AG04450 (cell line): ENCODE measurements at regions not wholly inside any gene's neighbourhood (a gene's known extent, or its start where the extent isn't known, plus 50 kb on each side); places are given as distances from the start of the nearest gene placed in this dataset.

ENCODE experiments used
- CTCF ChIA-PET: fragments of 300-600, 350-600 bp; formaldehyde crosslinking; extraction: SDS; loops from one replicate; lab custom pipeline; 2022; ENCODE audit warnings: antibody characterized with exemption, inconsistent platforms; lab: Charles Lee
- POLR2A ChIA-PET: fragments of 350-600 bp; formaldehyde crosslinking; extraction: SDS; loops from one replicate; lab custom pipeline; 2021; ENCODE audit warnings: antibody characterized with exemption, inconsistent platforms; lab: Yijun Ruan, JAX
- DNase-seq: peaks from one replicate; pipeline ENCODE4 v3.0.0-alpha.2; 2011; ENCODE audit warnings: low read depth, low spot score
- H3K27ac ChIP-seq: one replicate; pipeline ENCODE4 v1.5.1; 2012; ENCODE audit warnings: low read depth, low read length, control low read depth
- H3K27me3 ChIP-seq: one replicate; pipeline ENCODE4 v1.6.0; 2012; ENCODE audit warnings: low read length; ENCODE audit not compliant: control insufficient read depth, insufficient read depth
- H3K4me3 ChIP-seq: 2 replicates; pipeline ENCODE4 v1.5.1; 2011; ENCODE audit warnings: mild to moderate bottlenecking, low read depth, low read length, control low read depth
- H3K9me3 ChIP-seq: 2 replicates; pipeline ENCODE4 v1.5.1; 2012; ENCODE audit warnings: low read length; ENCODE audit not compliant: control insufficient read depth, insufficient read depth
- TF ChIP-seq, protein P1 (sequence below): IDR thresholded peaks from 2 replicates; pipeline ENCODE4 v1.5.1; 2011; ENCODE audit warnings: low read depth, low read length, control low read depth, inconsistent platforms

DNA sequence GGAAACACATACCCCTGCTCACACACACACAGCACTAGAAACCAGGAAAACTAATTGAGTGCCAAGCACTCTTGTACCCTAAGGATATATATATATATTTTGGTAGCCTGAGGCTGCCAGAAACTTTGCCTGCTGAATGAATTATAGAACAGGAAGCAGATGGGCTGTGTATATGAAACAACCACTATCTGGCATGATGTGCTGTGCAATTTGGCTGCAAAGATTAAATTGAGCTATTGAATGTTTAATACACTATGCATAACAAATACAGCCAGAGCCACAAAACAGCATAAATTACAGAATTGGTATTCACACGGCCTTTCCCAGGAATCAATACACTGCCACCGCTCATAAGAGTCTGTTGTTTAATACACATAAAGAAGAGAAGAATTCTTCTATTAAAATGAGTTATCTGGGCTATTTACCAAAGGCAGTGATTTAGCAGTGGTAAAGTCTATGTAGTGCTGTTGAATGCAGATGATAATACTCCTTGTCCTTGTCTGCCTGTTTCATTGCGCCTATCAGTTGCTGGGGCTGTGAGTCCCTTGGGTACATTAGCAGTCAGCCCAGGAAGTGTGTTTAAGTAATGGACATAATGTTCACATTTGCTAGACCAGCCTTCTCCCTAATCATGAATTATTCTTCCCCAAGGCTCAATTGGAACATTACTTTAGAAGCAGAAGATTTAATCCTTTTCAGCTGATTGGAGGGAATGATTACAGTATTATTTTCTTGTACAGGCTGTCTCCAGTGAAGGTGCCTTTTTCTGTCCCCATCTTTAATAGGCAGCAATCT lies 294.3 kb downstream of the TLE1 start:
- Histone ChIP-seq H3K9me3 (no peaks in the 10 kb centered on the region), H3K27me3 (no peaks in the 10 kb centered on the region), H3K27ac (no peak overlapping the region), H3K4me3 (no peak overlapping the region)
- ChIA-PET POLR2A (interaction anchor here (0.6 kb wide), 1 partner anchor 458 kb away, joined by 4 read pairs; no protein-coding TSS in a partner anchor), CTCF (no interaction called here)
- TF ChIP-seq, protein P1, sequence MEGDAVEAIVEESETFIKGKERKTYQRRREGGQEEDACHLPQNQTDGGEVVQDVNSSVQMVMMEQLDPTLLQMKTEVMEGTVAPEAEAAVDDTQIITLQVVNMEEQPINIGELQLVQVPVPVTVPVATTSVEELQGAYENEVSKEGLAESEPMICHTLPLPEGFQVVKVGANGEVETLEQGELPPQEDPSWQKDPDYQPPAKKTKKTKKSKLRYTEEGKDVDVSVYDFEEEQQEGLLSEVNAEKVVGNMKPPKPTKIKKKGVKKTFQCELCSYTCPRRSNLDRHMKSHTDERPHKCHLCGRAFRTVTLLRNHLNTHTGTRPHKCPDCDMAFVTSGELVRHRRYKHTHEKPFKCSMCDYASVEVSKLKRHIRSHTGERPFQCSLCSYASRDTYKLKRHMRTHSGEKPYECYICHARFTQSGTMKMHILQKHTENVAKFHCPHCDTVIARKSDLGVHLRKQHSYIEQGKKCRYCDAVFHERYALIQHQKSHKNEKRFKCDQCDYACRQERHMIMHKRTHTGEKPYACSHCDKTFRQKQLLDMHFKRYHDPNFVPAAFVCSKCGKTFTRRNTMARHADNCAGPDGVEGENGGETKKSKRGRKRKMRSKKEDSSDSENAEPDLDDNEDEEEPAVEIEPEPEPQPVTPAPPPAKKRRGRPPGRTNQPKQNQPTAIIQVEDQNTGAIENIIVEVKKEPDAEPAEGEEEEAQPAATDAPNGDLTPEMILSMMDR = no peak
- no peak for DNase-seq

DNA sequence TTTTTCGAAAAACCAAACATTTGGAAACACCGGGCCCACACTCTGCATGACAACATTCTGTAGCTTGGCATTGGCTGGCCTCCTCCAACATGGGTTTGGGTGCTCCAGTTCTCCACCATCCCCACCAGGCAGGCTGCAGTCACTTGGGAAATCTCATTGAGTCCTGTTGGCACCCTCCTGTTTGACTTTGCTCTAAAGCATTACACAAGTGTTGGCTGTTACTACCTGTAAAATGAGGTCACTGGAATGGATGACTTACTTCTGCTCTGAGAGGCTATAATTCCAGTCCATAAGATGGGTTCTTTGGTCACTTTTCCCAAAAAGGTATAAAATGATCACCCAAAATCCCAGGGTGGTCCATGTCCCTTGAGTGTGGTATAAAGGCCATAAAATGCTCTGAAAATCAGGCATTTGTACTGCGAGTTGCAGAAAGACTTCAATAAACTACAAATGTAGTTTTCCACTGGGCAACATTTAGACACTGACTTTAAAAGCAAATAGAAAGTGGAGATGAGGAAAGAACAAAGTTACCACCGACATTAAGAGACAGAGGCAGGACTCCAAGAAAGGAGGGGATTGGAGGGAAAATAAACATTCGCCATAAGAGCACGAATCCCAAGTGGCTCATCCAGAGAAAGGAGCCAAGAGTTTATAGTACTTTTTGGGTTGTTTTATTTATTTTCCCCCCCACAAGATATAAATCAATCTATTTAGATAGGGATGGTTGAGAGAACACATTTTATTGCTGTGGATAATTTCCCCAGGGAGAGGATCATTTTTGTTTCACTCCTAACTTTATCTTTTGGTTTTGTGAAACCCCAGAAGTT lies 295.1 kb downstream of the TLE1 start:
- CTCF ChIA-PET = interaction anchor here (0.5 kb wide), 1 partner anchor 221 kb away, joined by 4 read pairs; no protein-coding TSS in a partner anchor
- H3K4me3 ChIP-seq = no peak overlapping the region
- H3K27me3 ChIP-seq = no peaks in the 10 kb centered on the region
- POLR2A ChIA-PET = no interaction called here
- no peaks in the 10 kb centered on the region for H3K9me3 ChIP-seq
- TF ChIP-seq, protein P1 = no peak
- H3K27ac ChIP-seq = no peak overlapping the region
- DNase-seq = no peak

DNA sequence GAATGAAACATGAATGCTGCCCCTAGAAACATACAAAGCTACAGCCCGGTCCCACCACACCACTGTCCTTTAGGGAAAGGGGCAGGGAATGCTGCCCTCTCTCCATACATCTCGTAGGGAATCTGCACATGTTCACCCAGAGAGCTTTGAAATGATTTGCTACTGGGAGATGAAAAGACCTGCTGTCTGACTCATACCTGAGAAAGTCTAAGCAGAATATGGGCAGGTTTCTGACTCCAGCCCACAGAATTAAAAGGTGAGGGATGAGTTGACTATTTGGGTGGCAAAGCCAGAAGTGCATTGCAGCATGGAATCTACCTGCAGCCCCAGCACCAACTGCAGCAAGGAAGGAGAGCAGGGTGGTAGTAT lies 297.9 kb downstream of the TLE1 start:
- DNase-seq = no peak
- Histone ChIP-seq H3K4me3 (no peak overlapping the region), H3K9me3 (no peaks in the 10 kb centered on the region), H3K27me3 (no peaks in the 10 kb centered on the region), H3K27ac (no peak overlapping the region)
- POLR2A ChIA-PET = no interaction called here
- CTCF ChIA-PET = interaction anchor here (0.6 kb wide), 1 partner anchor 141 kb away, joined by 10 read pairs; no protein-coding TSS in a partner anchor
- TF ChIP-seq, protein P1 = no peak

DNA sequence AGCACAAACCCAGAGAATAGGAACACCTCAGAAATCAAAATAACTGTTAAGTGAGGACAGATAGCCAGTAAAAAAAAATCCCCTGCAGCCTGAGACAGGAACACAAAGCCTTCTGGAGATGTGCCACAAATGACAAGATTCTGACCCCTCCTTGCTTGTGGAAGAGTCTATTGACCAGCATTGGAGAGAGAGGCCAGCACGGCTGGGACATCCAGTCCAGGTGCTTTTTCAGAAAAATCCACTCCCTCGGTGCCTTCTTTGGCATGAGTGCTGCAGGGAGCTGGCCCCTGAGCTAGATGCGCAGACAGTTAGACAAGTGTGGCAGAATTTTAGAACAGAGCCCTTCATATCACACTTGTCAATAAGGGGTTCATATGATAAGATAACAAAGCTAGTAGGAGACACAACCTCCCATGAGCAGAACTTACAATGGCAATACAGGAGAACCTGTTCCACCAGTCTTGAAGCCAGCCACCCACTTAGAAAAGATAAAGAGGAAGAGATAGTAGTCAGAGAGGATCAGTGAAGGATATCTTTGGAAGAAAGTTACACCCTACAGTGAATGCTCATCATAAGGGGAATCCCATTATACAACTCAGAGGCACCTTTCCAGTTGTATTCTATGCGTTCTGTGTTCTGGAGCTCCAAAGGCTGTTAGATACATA lies 298.4 kb downstream of the TLE1 start:
- TF ChIP-seq, protein P1 = no peak

More for the DNA sequence above, 298.4 kb downstream of the TLE1 start:
- CTCF ChIA-PET = no interaction called here
- no peak for DNase-seq
- POLR2A ChIA-PET = no interaction called here
- H3K27ac ChIP-seq = no peak overlapping the region
- H3K27me3 ChIP-seq = no peaks in the 10 kb centered on the region
- no peaks in the 10 kb centered on the region for H3K9me3 ChIP-seq
- no peak overlapping the region for H3K4me3 ChIP-seq
